Sigmoid colon (tissue), 4 donors: ENCODE measurements at regions not wholly inside any gene's neighbourhood (a gene's known extent, or its start where the extent isn't known, plus 50 kb on each side); places are given as distances from the start of the nearest gene placed in this dataset.

Experiments used
- CTCF ChIP-seq, 4 experiments: fragments of 450-650 bp in 3 of 4; fragments of 200-600 bp in 1 of 4; IDR thresholded peaks; one replicate each; pipeline ENCODE4 v1.5.1; 2016 to 2019; ENCODE audit warnings: antibody characterized with exemption in 4 of 4, mild to moderate bottlenecking in 3 of 4, moderate library complexity in 2 of 4
- POLR2AphosphoS5 ChIP-seq, 4 donors: sonication (generic); formaldehyde crosslinking; IDR thresholded peaks; one replicate each; pipeline ENCODE4 v1.6.1; 2017; ENCODE audit warnings: antibody characterized with exemption in 4 of 4

- peak in 3 of 4 experiments; percentile 6 to 45 (median 28) for TF ChIP-seq CTCF (IDR thresholded peaks at IDR 0.05)
- TF ChIP-seq POLR2AphosphoS5 (IDR thresholded peaks at IDR 0.05) = no peak
Measured at GRCh38 chr6:128725271-128726233, 157.4 kb upstream of the LAMA2 start.
